ENCODE measurements at regions not wholly inside any gene's neighbourhood (a gene's known extent, or its start where the extent isn't known, plus 50 kb on each side); places are given as distances from the start of the nearest gene placed in this dataset.

GRCh38 chr14:104392396-104393198 lies 187.0 kb upstream of the C14orf180 start:
- WGBS: 84% methylated on average over 28 of the region's 28 CpGs
- Histone ChIP-seq H3K9ac (ENCODE audit: low read depth in 1 of 2, low read length in 2 of 2) (no peak overlapping the region), H3K27ac (ENCODE audit: low read depth in 1 of 2, low read length in 2 of 2) (no peak overlapping the region), H3K36me3 (ENCODE audit: control insufficient read depth in 4 of 4, insufficient read depth in 3 of 4, low read depth in 1 of 4, low read length in 3 of 4) (no peaks in the 10 kb centered on the region), H3K27me3 (ENCODE audit: control insufficient read depth in 4 of 4, insufficient read depth in 4 of 4, low read length in 3 of 4) (peaks cover 0 to 2% (median 0%) of the 10 kb centered on the region in 4 donors), H3K4me1 (ENCODE audit: control insufficient read depth in 4 of 4, insufficient read depth in 4 of 4, low read length in 3 of 4) (no peaks in the 10 kb centered on the region), H3K4me3 (ENCODE audit: low read depth in 1 of 3, low read length in 3 of 3) (no peak overlapping the region), H3K9me3 (ENCODE audit: control insufficient read depth in 4 of 4, low read length in 3 of 4) (peaks cover 2 to 11% (median 3%) of the 10 kb centered on the region in 4 donors)
- no peak for DNase-seq (ENCODE audit: low spot score)
- TF ChIP-seq CTCF (IDR thresholded peaks at IDR 0.05; ENCODE audit: low read depth, low read length, missing input control): no peak
- no peak for TF ChIP-seq GABPA (IDR thresholded peaks at IDR 0.05 in 1 of 2, conservative IDR thresholded peaks at IDR 0.05 in 1 of 2)
- TF ChIP-seq HNF4G (IDR thresholded peaks at IDR 0.05): no peak
- TF ChIP-seq FOXA1 (IDR thresholded peaks at IDR 0.05): no peak
- no peak for TF ChIP-seq EGR1 (IDR thresholded peaks at IDR 0.05; ENCODE audit: low read depth in 2 of 2)

GRCh38 chr14:104393199-104393897 lies 186.2 kb upstream of the C14orf180 start:
- TF ChIP-seq NR2F2 (IDR thresholded peaks at IDR 0.05) (no peak), FOXA2 (IDR thresholded peaks at IDR 0.05) (no peak), SP1 (IDR thresholded peaks at IDR 0.05) (no peak), HNF4G (IDR thresholded peaks at IDR 0.05) (no peak), RXRA (IDR thresholded peaks at IDR 0.05) (no peak), RAD21 (IDR thresholded peaks at IDR 0.05) (no peak), TAF1 (conservative IDR thresholded peaks at IDR 0.05) (no peak), ATF3 (IDR thresholded peaks at IDR 0.05) (no peak), ZBTB33 (IDR thresholded peaks at IDR 0.05) (no peak), EGR1 (IDR thresholded peaks at IDR 0.05; ENCODE audit: low read depth in 2 of 2) (no peak), YY1 (IDR thresholded peaks at IDR 0.05) (no peak), HNF4A (conservative IDR thresholded peaks at IDR 0.05) (no peak), FOXA1 (IDR thresholded peaks at IDR 0.05) (no peak), GABPA (IDR thresholded peaks at IDR 0.05 in 1 of 2, conservative IDR thresholded peaks at IDR 0.05 in 1 of 2) (no peak), MAX (IDR thresholded peaks at IDR 0.05) (no peak), CTCF (IDR thresholded peaks at IDR 0.05; ENCODE audit: low read depth, low read length, missing input control) (no peak), JUND (IDR thresholded peaks at IDR 0.05) (no peak)
- no peak overlapping the region for H3K4me3 ChIP-seq (ENCODE audit: low read depth in 1 of 3, low read length in 3 of 3)
- H3K9ac ChIP-seq (ENCODE audit: low read depth in 1 of 2, low read length in 2 of 2): no peak overlapping the region
- H3K27ac ChIP-seq (ENCODE audit: low read depth in 1 of 2, low read length in 2 of 2): no peak overlapping the region
- WGBS: 88% methylated on average over 18 of the region's 18 CpGs
- H3K9me3 ChIP-seq (ENCODE audit: control insufficient read depth in 4 of 4, low read length in 3 of 4): peaks cover 2 to 11% (median 4%) of the 10 kb centered on the region in 4 donors
- H3K4me1 ChIP-seq (ENCODE audit: control insufficient read depth in 4 of 4, insufficient read depth in 4 of 4, low read length in 3 of 4): no peaks in the 10 kb centered on the region
- peaks cover 0 to 2% (median 0%) of the 10 kb centered on the region in 4 donors for H3K27me3 ChIP-seq (ENCODE audit: control insufficient read depth in 4 of 4, insufficient read depth in 4 of 4, low read length in 3 of 4)
- H3K36me3 ChIP-seq (ENCODE audit: control insufficient read depth in 4 of 4, insufficient read depth in 3 of 4, low read depth in 1 of 4, low read length in 3 of 4): no peaks in the 10 kb centered on the region
- peak; percentile 31 for DNase-seq (ENCODE audit: low spot score)
